Activated naive CD4-positive, alpha-beta T cell treated with anti-CD3 and anti-CD28 coated beads, Interleukin-2, amount 10 ng/mL, durations not matched to agents 7 days and 5 days (primary cell): ENCODE measurements at regions not wholly inside any gene's neighbourhood (a gene's known extent, or its start where the extent isn't known, plus 50 kb on each side); places are given as distances from the start of the nearest gene placed in this dataset.

Experiments used
- CTCF ChIA-PET: fragments of 350-600 bp; sonication (Branson Sonifier 250); formaldehyde crosslinking; loops from one replicate; lab custom pipeline; 2021; ENCODE audit warnings: antibody characterized with exemption; lab: Charles Lee
- DNase-seq: peaks from one replicate; pipeline ENCODE4 v3.0.0-alpha.2; 2020
- H3K27ac Mint-ChIP-seq: one replicate; pipeline ENCODE4 v1.8.0; 2021; ENCODE audit warnings: mild to moderate bottlenecking, moderate library complexity, mixed read lengths
- H3K27me3 Mint-ChIP-seq: one replicate; pipeline ENCODE4 v1.8.0; 2021; ENCODE audit warnings: mild to moderate bottlenecking, mixed read lengths
- H3K36me3 Mint-ChIP-seq: one replicate; pipeline ENCODE4 v1.8.0; 2021; ENCODE audit warnings: mixed read lengths
- H3K4me1 Mint-ChIP-seq: one replicate; pipeline ENCODE4 v1.8.0; 2021; ENCODE audit warnings: mixed read lengths
- H3K4me3 Mint-ChIP-seq: one replicate; pipeline ENCODE4 v1.8.0; 2021; ENCODE audit warnings: mild to moderate bottlenecking, moderate library complexity, mixed read lengths
- H3K9me3 Mint-ChIP-seq: one replicate; pipeline ENCODE4 v1.8.0; 2021; ENCODE audit warnings: mixed read lengths

GRCh38 chr12:19035536-19035935 lies 94.0 kb upstream of the PLEKHA5 start:
- no peak overlapping the region for H3K27ac Mint-ChIP-seq
- CTCF ChIA-PET, result no interaction called here
- no peaks in the 10 kb centered on the region for H3K36me3 Mint-ChIP-seq
- H3K4me3 Mint-ChIP-seq, result no peak overlapping the region
- H3K4me1 Mint-ChIP-seq, result no peaks in the 10 kb centered on the region
- DNase-seq, result no peak
- H3K9me3 Mint-ChIP-seq, result peaks cover 13% of the 10 kb centered on the region
- H3K27me3 Mint-ChIP-seq, result no peaks in the 10 kb centered on the region

DNA sequence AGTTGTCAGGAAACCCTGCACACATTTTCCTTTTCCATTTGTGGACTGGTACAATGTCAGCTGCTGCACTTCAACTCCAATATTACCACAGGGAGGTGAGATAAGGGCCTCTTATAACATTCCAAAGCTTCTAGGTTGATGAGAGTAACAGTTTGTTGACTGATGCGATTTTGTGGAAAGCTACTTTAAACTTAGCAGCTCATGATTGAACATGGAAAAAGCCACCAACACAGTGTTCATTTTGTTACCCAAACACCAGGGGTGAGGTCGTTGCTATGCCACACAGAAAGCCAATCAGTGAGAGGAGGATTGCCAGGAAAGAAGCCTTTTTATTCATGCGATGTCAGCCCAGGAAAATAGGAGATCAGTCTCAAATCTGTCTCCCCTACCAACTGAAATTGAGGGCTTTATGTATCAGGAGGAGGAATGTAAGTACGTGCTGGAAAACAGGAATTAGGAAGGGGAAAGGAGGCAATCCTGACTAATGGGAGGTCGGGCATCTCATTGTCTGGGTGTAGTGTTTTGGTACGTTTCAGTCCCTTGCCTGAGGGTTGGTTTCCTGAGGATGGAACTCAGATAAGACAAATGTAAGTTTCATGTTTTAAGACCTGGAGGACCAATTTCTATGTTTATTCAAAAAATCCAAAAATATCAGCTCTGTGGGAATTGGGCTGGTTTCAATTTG lies 92.7 kb upstream of the PLEKHA5 start:
- no peak overlapping the region for H3K4me3 Mint-ChIP-seq
- H3K9me3 Mint-ChIP-seq, result peaks cover 13% of the 10 kb centered on the region
- CTCF ChIA-PET, result no interaction called here
- H3K4me1 Mint-ChIP-seq, result no peaks in the 10 kb centered on the region
- no peaks in the 10 kb centered on the region for H3K36me3 Mint-ChIP-seq
- no peak for DNase-seq
- no peaks in the 10 kb centered on the region for H3K27me3 Mint-ChIP-seq
- H3K27ac Mint-ChIP-seq, result no peak overlapping the region

- Mint-ChIP-seq H3K27me3 (no peaks in the 10 kb centered on the region), H3K36me3 (no peaks in the 10 kb centered on the region), H3K27ac (no peak overlapping the region), H3K9me3 (peaks cover 7% of the 10 kb centered on the region), H3K4me1 (no peaks in the 10 kb centered on the region), H3K4me3 (no peak overlapping the region)
- DNase-seq, result no peak
- CTCF ChIA-PET, result no interaction called here
These were observed 91.3 kb upstream of the PLEKHA5 start for GRCh38 chr12:19038209-19038608.

GRCh38 chr12:19039515-19039914 lies 90.0 kb upstream of the PLEKHA5 start:
- CTCF ChIA-PET, result no interaction called here
- H3K4me3 Mint-ChIP-seq, result no peak overlapping the region
- H3K36me3 Mint-ChIP-seq, result no peaks in the 10 kb centered on the region
- no peaks in the 10 kb centered on the region for H3K4me1 Mint-ChIP-seq
- no peak for DNase-seq
- H3K27me3 Mint-ChIP-seq, result no peaks in the 10 kb centered on the region
- H3K9me3 Mint-ChIP-seq, result peaks cover under 1% of the 10 kb centered on the region
- no peak overlapping the region for H3K27ac Mint-ChIP-seq

DNA sequence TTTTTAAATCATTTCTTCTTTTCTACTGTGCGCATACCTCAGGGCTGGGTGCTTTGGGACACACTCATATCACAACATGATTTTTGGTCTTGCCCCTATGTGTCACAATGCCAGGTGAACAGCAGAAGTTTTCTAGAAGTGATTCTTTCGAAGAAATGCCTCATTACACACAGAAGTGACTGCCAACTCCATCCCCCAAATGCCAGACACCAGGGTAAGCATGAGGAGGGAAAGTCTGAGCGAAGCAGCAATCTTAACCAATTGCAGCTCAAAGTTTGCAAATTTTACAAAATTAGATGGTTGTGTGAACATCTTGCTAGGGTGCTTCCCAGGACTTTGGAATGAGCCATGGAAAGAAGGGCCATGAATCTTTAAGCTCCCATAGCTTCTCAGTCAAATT lies 87.3 kb upstream of the PLEKHA5 start:
- Mint-ChIP-seq H3K9me3 (no peaks in the 10 kb centered on the region), H3K4me1 (no peaks in the 10 kb centered on the region), H3K4me3 (no peak overlapping the region), H3K27me3 (no peaks in the 10 kb centered on the region), H3K27ac (no peak overlapping the region), H3K36me3 (no peaks in the 10 kb centered on the region)
- DNase-seq, result no peak
- CTCF ChIA-PET, result no interaction called here

DNA sequence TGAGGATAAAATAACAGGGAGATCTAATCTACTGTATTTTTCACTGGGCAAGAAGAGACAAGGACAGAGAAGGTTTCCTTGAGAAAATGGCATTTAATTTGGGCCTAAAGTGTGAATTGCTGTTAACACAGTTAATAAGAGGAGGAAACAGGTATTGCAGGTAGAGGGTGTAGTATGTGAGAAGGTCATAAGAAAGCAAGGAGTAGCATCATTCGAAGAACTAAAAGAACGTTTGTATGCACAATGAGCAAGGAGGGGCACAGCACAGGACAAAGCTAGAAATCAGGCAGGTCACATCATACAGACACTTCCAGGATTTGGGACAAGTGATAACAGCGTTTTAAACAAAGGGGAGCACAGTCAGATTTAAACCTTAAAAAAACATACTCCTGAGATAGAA lies 85.1 kb upstream of the PLEKHA5 start:
- no peaks in the 10 kb centered on the region for H3K36me3 Mint-ChIP-seq
- H3K4me3 Mint-ChIP-seq, result no peak overlapping the region
- CTCF ChIA-PET, result no interaction called here
- no peak for DNase-seq
- no peaks in the 10 kb centered on the region for H3K9me3 Mint-ChIP-seq
- H3K27me3 Mint-ChIP-seq, result no peaks in the 10 kb centered on the region
- no peaks in the 10 kb centered on the region for H3K4me1 Mint-ChIP-seq
- no peak overlapping the region for H3K27ac Mint-ChIP-seq

DNA sequence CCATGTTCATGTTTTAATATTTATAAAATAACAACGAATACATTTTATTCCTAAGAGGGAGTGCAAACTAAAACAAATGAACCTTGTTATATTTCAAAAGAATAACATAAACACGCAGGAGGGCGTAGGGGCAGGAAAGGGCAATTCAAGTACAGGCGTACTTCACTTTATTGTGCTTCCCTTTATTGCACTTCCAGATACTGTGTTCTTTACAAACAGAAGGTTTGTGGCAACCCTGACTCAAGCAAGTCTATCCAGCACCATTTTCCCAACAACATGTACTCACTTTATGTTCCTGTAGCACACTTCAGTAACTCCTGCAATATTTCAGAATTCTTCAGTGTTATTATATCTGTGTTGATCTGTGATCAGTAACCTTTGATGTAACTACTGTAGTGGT lies 84.6 kb upstream of the PLEKHA5 start:
- H3K4me3 Mint-ChIP-seq, result no peak overlapping the region
- H3K27ac Mint-ChIP-seq, result no peak overlapping the region
- H3K4me1 Mint-ChIP-seq, result no peaks in the 10 kb centered on the region
- no peaks in the 10 kb centered on the region for H3K27me3 Mint-ChIP-seq
- CTCF ChIA-PET, result no interaction called here
- H3K36me3 Mint-ChIP-seq, result no peaks in the 10 kb centered on the region
- DNase-seq, result no peak
- no peaks in the 10 kb centered on the region for H3K9me3 Mint-ChIP-seq

GRCh38 chr12:19045426-19045825 lies 84.1 kb upstream of the PLEKHA5 start:
- Mint-ChIP-seq H3K36me3 (no peaks in the 10 kb centered on the region), H3K9me3 (no peaks in the 10 kb centered on the region), H3K4me1 (no peaks in the 10 kb centered on the region), H3K27me3 (no peaks in the 10 kb centered on the region), H3K4me3 (no peak overlapping the region), H3K27ac (no peak overlapping the region)
- no peak for DNase-seq
- CTCF ChIA-PET, result no interaction called here

DNA sequence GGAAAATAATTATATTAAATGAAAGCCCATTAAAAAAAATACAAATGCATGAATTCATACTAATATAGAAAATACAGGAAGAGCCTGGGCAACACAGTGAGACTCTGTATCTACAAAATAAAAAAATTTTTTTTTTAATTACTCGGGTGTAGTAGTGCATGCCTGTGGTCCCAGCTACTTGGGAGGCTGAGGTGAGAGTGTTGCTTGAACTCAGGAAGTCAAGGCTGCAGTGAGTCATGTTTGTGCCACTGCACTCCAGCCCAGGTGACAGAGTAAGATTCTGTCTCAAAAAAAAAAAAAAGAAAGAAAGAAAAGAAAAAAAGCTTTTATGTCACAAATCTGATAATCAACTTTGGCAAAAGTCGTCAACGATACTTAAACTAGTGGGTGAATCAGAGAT lies 80.6 kb upstream of the PLEKHA5 start:
- no peaks in the 10 kb centered on the region for H3K36me3 Mint-ChIP-seq
- no peaks in the 10 kb centered on the region for H3K27me3 Mint-ChIP-seq
- H3K4me1 Mint-ChIP-seq, result no peaks in the 10 kb centered on the region
- no peak overlapping the region for H3K27ac Mint-ChIP-seq
- CTCF ChIA-PET, result no interaction called here
- no peak for DNase-seq
- no peak overlapping the region for H3K4me3 Mint-ChIP-seq
- H3K9me3 Mint-ChIP-seq, result no peaks in the 10 kb centered on the region

- Mint-ChIP-seq H3K4me1 (no peaks in the 10 kb centered on the region), H3K27ac (no peak overlapping the region), H3K9me3 (no peaks in the 10 kb centered on the region), H3K4me3 (no peak overlapping the region), H3K27me3 (no peaks in the 10 kb centered on the region), H3K36me3 (no peaks in the 10 kb centered on the region)
- CTCF ChIA-PET, result interaction anchor here (0.6 kb wide), 1 partner anchor 590 kb away, joined by 3 read pairs; no protein-coding TSS in a partner anchor
- DNase-seq, result no peak
These were observed 76.8 kb upstream of the PLEKHA5 start for GRCh38 chr12:19052689-19053088.

- Mint-ChIP-seq H3K27ac (no peak overlapping the region), H3K4me3 (no peak overlapping the region), H3K36me3 (no peaks in the 10 kb centered on the region), H3K27me3 (no peaks in the 10 kb centered on the region), H3K4me1 (no peaks in the 10 kb centered on the region), H3K9me3 (no peaks in the 10 kb centered on the region)
- DNase-seq, result no peak
- CTCF ChIA-PET, result interaction anchor here (0.6 kb wide), 1 partner anchor 590 kb away, joined by 3 read pairs; no protein-coding TSS in a partner anchor
These were observed 76.3 kb upstream of the PLEKHA5 start for GRCh38 chr12:19053218-19053617.

GRCh38 chr12:19054035-19054434 lies 75.5 kb upstream of the PLEKHA5 start:
- no peaks in the 10 kb centered on the region for H3K4me1 Mint-ChIP-seq
- H3K27me3 Mint-ChIP-seq, result no peaks in the 10 kb centered on the region
- H3K9me3 Mint-ChIP-seq, result no peaks in the 10 kb centered on the region
- no peaks in the 10 kb centered on the region for H3K36me3 Mint-ChIP-seq
- CTCF ChIA-PET, result no interaction called here
- DNase-seq, result no peak
- H3K4me3 Mint-ChIP-seq, result no peak overlapping the region
- H3K27ac Mint-ChIP-seq, result no peak overlapping the region

GRCh38 chr12:19055589-19055988 lies 73.9 kb upstream of the PLEKHA5 start:
- no peak overlapping the region for H3K27ac Mint-ChIP-seq
- CTCF ChIA-PET, result no interaction called here
- H3K36me3 Mint-ChIP-seq, result no peaks in the 10 kb centered on the region
- no peak overlapping the region for H3K4me3 Mint-ChIP-seq
- DNase-seq, result no peak
- no peaks in the 10 kb centered on the region for H3K9me3 Mint-ChIP-seq
- H3K4me1 Mint-ChIP-seq, result no peaks in the 10 kb centered on the region
- no peaks in the 10 kb centered on the region for H3K27me3 Mint-ChIP-seq

GRCh38 chr12:19058235-19059021 lies 71.1 kb upstream of the PLEKHA5 start:
- CTCF ChIA-PET, result no interaction called here

GRCh38 chr12:19064713-19065112 lies 64.8 kb upstream of the PLEKHA5 start:
- no peaks in the 10 kb centered on the region for H3K27me3 Mint-ChIP-seq
- no peaks in the 10 kb centered on the region for H3K4me1 Mint-ChIP-seq
- CTCF ChIA-PET, result no interaction called here
- no peak for DNase-seq
- H3K27ac Mint-ChIP-seq, result no peak overlapping the region
- H3K36me3 Mint-ChIP-seq, result no peaks in the 10 kb centered on the region
- no peaks in the 10 kb centered on the region for H3K9me3 Mint-ChIP-seq
- H3K4me3 Mint-ChIP-seq, result no peak overlapping the region

More at GRCh38 chr12:19058235-19059021, 71.1 kb upstream of the PLEKHA5 start:
- H3K9me3 Mint-ChIP-seq, result no peaks in the 10 kb centered on the region
- no peaks in the 10 kb centered on the region for H3K36me3 Mint-ChIP-seq
- H3K4me3 Mint-ChIP-seq, result no peak overlapping the region
- H3K4me1 Mint-ChIP-seq, result no peaks in the 10 kb centered on the region
- DNase-seq, result no peak
- no peak overlapping the region for H3K27ac Mint-ChIP-seq
- H3K27me3 Mint-ChIP-seq, result no peaks in the 10 kb centered on the region
